Mesenchymal stem cell (in vitro differentiated cells and primary cell): ENCODE measurements at regions not wholly inside any gene's neighbourhood (a gene's known extent, or its start where the extent isn't known, plus 50 kb on each side); places are given as distances from the start of the nearest gene placed in this dataset.

Source experiments
- DNase-seq: peaks from one replicate; pipeline ENCODE4 v3.0.0-alpha.2; 2013
- H2AFZ ChIP-seq: one replicate; pipeline ENCODE4 v1.6.1; 2013; ENCODE audit warnings: low read depth, mild to moderate bottlenecking, control low read depth, inconsistent platforms, low read length, moderate library complexity
- H2AK5ac ChIP-seq: 2 replicates; pipeline ENCODE4 v1.6.1; 2013; ENCODE audit warnings: low read length, moderate library complexity, mild to moderate bottlenecking, inconsistent platforms; ENCODE audit not compliant: severe bottlenecking
- H2BK120ac ChIP-seq: one replicate; pipeline ENCODE4 v1.6.1; 2013; ENCODE audit warnings: low read depth, mild to moderate bottlenecking, inconsistent platforms, low read length, moderate library complexity
- H2BK12ac ChIP-seq, 2 experiments: one replicate each; pipeline ENCODE4 v1.6.1; 2013; ENCODE audit warnings: inconsistent platforms in 2 of 2, low read length in 2 of 2, mild to moderate bottlenecking in 2 of 2, moderate library complexity in 2 of 2, control low read depth in 1 of 2
- H2BK15ac ChIP-seq: one replicate; pipeline ENCODE4 v1.6.1; 2013; ENCODE audit warnings: mild to moderate bottlenecking, low read depth, inconsistent platforms; ENCODE audit not compliant: poor library complexity, severe bottlenecking
- H2BK5ac ChIP-seq: 2 replicates; pipeline ENCODE4 v1.6.1; 2013; ENCODE audit warnings: low read depth, mild to moderate bottlenecking, low read length, control low read depth, inconsistent platforms; ENCODE audit not compliant: poor library complexity, severe bottlenecking
- H3K14ac ChIP-seq, 2 experiments: one replicate each; pipeline ENCODE4 v1.6.1; 2013; ENCODE audit warnings: inconsistent platforms in 2 of 2, low read length in 2 of 2, control low read depth in 1 of 2, mild to moderate bottlenecking in 1 of 2, moderate library complexity in 1 of 2
- H3K18ac ChIP-seq, 2 experiments: one replicate each; pipeline ENCODE4 v1.6.1; 2013; ENCODE audit warnings: inconsistent platforms in 2 of 2, low read length in 2 of 2, control low read depth in 1 of 2, low read depth in 1 of 2, mild to moderate bottlenecking in 1 of 2
- H3K23ac ChIP-seq, 2 experiments: one replicate each; pipeline ENCODE4 v1.6.1; 2013; ENCODE audit warnings: inconsistent platforms in 2 of 2, low read length in 2 of 2, mild to moderate bottlenecking in 2 of 2, moderate library complexity in 2 of 2, control low read depth in 1 of 2
- H3K27ac ChIP-seq: 2 replicates; pipeline ENCODE4 v1.5.1; 2013; ENCODE audit warnings: mild to moderate bottlenecking, moderate library complexity, low read length, control low read depth, inconsistent platforms; ENCODE audit not compliant: poor library complexity, severe bottlenecking
- H3K27me3 ChIP-seq, 2 experiments: 2 replicates each; pipeline versions ENCODE4 v1.6.1 to v1.7.0; 2013; ENCODE audit warnings: low read length in 2 of 2, mild to moderate bottlenecking in 2 of 2, moderate library complexity in 2 of 2, control low read depth in 1 of 2, inconsistent platforms in 1 of 2; ENCODE audit not compliant: control insufficient read depth in 1 of 2, insufficient read depth in 1 of 2
- H3K36me3 ChIP-seq, 2 experiments: 2 replicates each; pipeline versions ENCODE4 v1.6.1 to v1.7.0; 2013; ENCODE audit warnings: low read length in 2 of 2, control low read depth in 1 of 2, inconsistent platforms in 1 of 2, low read depth in 1 of 2, mild to moderate bottlenecking in 1 of 2; ENCODE audit not compliant: insufficient read depth in 2 of 2, control insufficient read depth in 1 of 2
- H3K4ac ChIP-seq, 2 experiments: one replicate each; pipeline ENCODE4 v1.6.1; 2013; ENCODE audit warnings: inconsistent platforms in 2 of 2, low read length in 2 of 2, mild to moderate bottlenecking in 2 of 2, moderate library complexity in 2 of 2, control low read depth in 1 of 2, low read depth in 1 of 2
- H3K4me1 ChIP-seq: 2 replicates; pipeline ENCODE4 v1.6.1; 2013; ENCODE audit warnings: low read depth, low read length, control low read depth; ENCODE audit not compliant: control insufficient read depth, insufficient read depth
- H3K4me2 ChIP-seq: 2 replicates; pipeline ENCODE4 v1.6.1; 2013; ENCODE audit warnings: low read length, mild to moderate bottlenecking, inconsistent platforms; ENCODE audit not compliant: poor library complexity, severe bottlenecking
- H3K4me3 ChIP-seq, 2 experiments: 2 replicates each; pipeline versions ENCODE4 v1.5.1 to v1.7.0; 2013; ENCODE audit warnings: low read length in 2 of 2, mild to moderate bottlenecking in 2 of 2, control low read depth in 1 of 2, low read depth in 1 of 2; ENCODE audit not compliant: insufficient read depth in 1 of 2
- H3K79me1 ChIP-seq: replicated peaks from 2 replicates; pipeline ENCODE4 v1.6.1; 2013; ENCODE audit warnings: mild to moderate bottlenecking, control low read depth, low read length, inconsistent platforms; ENCODE audit not compliant: poor library complexity, severe bottlenecking
- H3K9ac ChIP-seq: 2 replicates; pipeline ENCODE4 v1.7.0; 2013; ENCODE audit warnings: mild to moderate bottlenecking, low read length, moderate library complexity
- H3K9me3 ChIP-seq: 2 replicates; pipeline ENCODE4 v1.7.0; 2013; ENCODE audit warnings: mild to moderate bottlenecking, low read length; ENCODE audit not compliant: control insufficient read depth
- H4K8ac ChIP-seq: one replicate; pipeline ENCODE4 v1.6.1; 2013; ENCODE audit warnings: inconsistent platforms, mild to moderate bottlenecking, low read length, moderate library complexity
- H4K91ac ChIP-seq: one replicate; pipeline ENCODE4 v1.6.1; 2013; ENCODE audit warnings: mild to moderate bottlenecking, low read length, inconsistent platforms
- WGBS: methylation state at CpG from one replicate; pipeline ENCODE4 v1.1.7; 2013; ENCODE audit warnings: mixed read lengths; 5-methylcytosine and 5-hydroxymethylcytosine counted together

DNA sequence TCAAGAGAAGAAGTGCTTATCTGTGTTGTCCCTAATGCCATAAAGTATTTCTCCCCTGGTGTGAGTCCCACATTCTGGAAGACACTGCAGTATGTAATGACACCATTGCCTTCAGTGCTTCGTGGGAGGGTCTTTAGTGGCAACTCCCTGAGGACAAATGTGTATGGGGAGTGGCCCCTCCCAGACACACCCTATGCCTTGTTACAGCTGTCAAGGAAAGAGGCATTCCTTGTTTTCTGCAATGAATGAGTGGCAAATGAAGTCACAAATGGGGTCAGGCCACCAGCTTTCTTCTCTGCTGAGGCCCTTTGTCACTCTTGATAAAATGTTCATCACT lies 183.2 kb downstream of the FGFR2 start:
- Histone ChIP-seq H3K27me3 (peaks cover 0 to 5% of the 10 kb centered on the region in 2 experiments), H2BK12ac (no peak overlapping the region), H3K9ac (no peak overlapping the region), H2AFZ (no peak overlapping the region), H3K4ac (no peak overlapping the region), H3K14ac (no peak overlapping the region), H3K4me3 (no peak overlapping the region), H3K18ac (no peak overlapping the region), H3K79me1 (no peaks in the 10 kb centered on the region), H3K4me1 (no peaks in the 10 kb centered on the region), H2BK120ac (no peak overlapping the region), H2BK5ac (no peak overlapping the region), H3K36me3 (no peaks in the 10 kb centered on the region), H2AK5ac (no peak overlapping the region), H2BK15ac (no peak overlapping the region), H4K8ac (no peak overlapping the region), H4K91ac (no peak overlapping the region), H3K23ac (no peak overlapping the region), H3K27ac (no peak overlapping the region), H3K4me2 (no peak overlapping the region), H3K9me3 (peaks cover 8% of the 10 kb centered on the region)
- WGBS = 70% methylated on average over 1 of the region's 1 CpG
- no peak for DNase-seq

DNA sequence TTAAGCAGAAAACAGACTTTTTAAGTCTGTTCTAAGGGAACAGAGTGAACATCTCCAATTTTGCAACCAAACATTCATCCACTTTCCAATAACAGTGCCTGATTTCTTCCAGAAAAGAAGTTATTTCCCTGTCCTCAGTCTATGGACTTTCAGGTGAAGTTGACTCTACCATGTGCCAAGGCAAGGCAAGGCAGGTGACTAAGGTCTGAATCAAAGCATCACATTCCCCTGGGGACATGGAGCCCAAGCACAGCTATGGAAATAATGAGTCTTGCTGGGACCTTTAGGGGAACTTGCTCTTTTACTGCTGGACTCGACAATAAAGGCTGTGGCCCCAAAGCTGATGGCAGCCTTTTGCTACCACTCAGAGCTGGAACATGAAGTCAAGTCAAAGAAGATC lies 182.2 kb downstream of the FGFR2 start:
- Histone ChIP-seq H3K14ac (no peak overlapping the region), H3K18ac (no peak overlapping the region), H3K27ac (no peak overlapping the region), H3K79me1 (no peaks in the 10 kb centered on the region), H3K4me3 (no peak overlapping the region), H3K23ac (no peak overlapping the region), H2AK5ac (no peak overlapping the region), H2BK15ac (no peak overlapping the region), H3K4me1 (no peaks in the 10 kb centered on the region), H3K9me3 (peaks cover 8% of the 10 kb centered on the region), H2AFZ (no peak overlapping the region), H4K91ac (no peak overlapping the region), H3K36me3 (no peaks in the 10 kb centered on the region), H3K9ac (no peak overlapping the region), H2BK5ac (no peak overlapping the region), H3K27me3 (no peaks in the 10 kb centered on the region), H4K8ac (no peak overlapping the region), H2BK12ac (no peak overlapping the region), H3K4me2 (no peak overlapping the region), H3K4ac (no peak overlapping the region), H2BK120ac (no peak overlapping the region)
- 74% methylated on average over 1 of the region's 1 CpG for WGBS
- no peak for DNase-seq

DNA sequence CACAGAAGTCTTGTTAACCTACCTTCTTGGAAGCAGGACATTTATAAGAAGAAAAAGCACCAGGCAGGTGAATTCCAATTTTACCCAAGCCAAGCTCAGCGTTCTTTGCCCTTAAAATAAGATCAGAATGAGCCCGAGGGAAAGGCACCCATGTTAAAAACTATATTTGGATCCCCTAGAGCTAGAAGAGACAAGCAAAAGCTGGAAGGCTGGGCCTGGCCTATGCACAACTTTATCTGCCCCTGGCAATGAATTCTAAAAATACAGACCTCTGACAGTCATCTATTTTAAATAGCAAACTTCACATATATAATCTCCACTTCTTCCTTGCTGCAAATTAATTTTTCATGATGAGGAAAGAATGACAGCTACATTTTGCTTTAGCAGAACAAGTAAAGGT lies 180.9 kb downstream of the FGFR2 start:
- H3K4me1 ChIP-seq = no peaks in the 10 kb centered on the region
- no peak overlapping the region for H4K91ac ChIP-seq
- H3K4me3 ChIP-seq = no peak overlapping the region
- H3K27me3 ChIP-seq = no peaks in the 10 kb centered on the region
- DNase-seq = no peak
- no peak overlapping the region for H3K14ac ChIP-seq
- no peak overlapping the region for H4K8ac ChIP-seq
- H2AK5ac ChIP-seq = no peak overlapping the region
- WGBS = 60% methylated on average over 2 of the region's 2 CpGs
- H2BK15ac ChIP-seq = no peak overlapping the region
- no peaks in the 10 kb centered on the region for H3K79me1 ChIP-seq
- no peak overlapping the region for H2AFZ ChIP-seq
- H2BK120ac ChIP-seq = no peak overlapping the region
- H3K9me3 ChIP-seq = peaks cover 8% of the 10 kb centered on the region
- no peak overlapping the region for H3K23ac ChIP-seq
- no peak overlapping the region for H3K4me2 ChIP-seq
- H3K18ac ChIP-seq = no peak overlapping the region
- H2BK12ac ChIP-seq = no peak overlapping the region
- no peak overlapping the region for H3K9ac ChIP-seq
- no peak overlapping the region for H3K27ac ChIP-seq
- no peak overlapping the region for H3K4ac ChIP-seq
- H3K36me3 ChIP-seq = no peaks in the 10 kb centered on the region
- no peak overlapping the region for H2BK5ac ChIP-seq

DNA sequence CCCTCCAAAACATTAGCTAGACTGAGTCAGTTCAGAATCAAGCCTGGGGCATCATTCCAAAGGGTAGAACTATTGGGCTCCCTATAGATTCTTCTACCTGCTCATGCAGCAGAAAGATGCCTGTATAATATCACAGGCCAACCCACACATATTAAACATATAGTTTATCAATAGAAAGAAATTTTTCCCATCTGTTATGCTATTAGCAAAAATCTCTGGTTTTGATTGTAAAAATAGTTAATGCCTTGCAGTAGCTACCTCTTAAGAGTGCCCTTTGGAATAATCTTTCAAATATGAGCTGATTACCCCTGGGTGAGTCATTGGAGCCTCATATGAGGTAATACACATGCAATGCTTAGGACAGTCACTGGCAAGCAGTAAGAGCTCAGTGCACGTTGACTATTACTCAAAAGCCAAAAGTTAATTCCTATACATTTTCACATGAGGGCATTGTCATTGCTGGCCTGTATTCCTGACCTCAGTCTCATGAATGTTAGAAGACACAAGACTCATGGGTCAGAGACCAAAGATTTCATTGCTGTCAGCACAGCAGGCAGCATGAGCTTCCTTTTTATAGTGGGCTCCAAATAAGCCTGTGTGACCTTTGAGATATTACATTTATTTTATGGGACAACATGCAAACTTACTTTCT lies 180.0 kb downstream of the FGFR2 start:
- no peak overlapping the region for H2AFZ ChIP-seq
- no peak overlapping the region for H2BK120ac ChIP-seq
- peaks cover 8% of the 10 kb centered on the region for H3K9me3 ChIP-seq
- H3K79me1 ChIP-seq = no peaks in the 10 kb centered on the region
- no peak overlapping the region for H2BK15ac ChIP-seq
- 62% methylated on average over 1 of the region's 1 CpG for whole genome bisulfite sequencing
- no peak overlapping the region for H3K18ac ChIP-seq
- H3K4ac ChIP-seq = no peak overlapping the region
- no peak overlapping the region for H2BK12ac ChIP-seq
- H3K36me3 ChIP-seq = no peaks in the 10 kb centered on the region
- no peak overlapping the region for H3K4me2 ChIP-seq
- H3K23ac ChIP-seq = no peak overlapping the region
- no peak for DNase-seq
- no peak overlapping the region for H3K27ac ChIP-seq
- H3K9ac ChIP-seq = no peak overlapping the region
- no peaks in the 10 kb centered on the region for H3K27me3 ChIP-seq
- no peak overlapping the region for H4K8ac ChIP-seq
- H2BK5ac ChIP-seq = no peak overlapping the region
- H3K14ac ChIP-seq = no peak overlapping the region
- H4K91ac ChIP-seq = no peak overlapping the region
- no peak overlapping the region for H3K4me3 ChIP-seq
- H3K4me1 ChIP-seq = no peaks in the 10 kb centered on the region
- no peak overlapping the region for H2AK5ac ChIP-seq
